B cell (primary cell): ENCODE measurements at regions not wholly inside any gene's neighbourhood (a gene's known extent, or its start where the extent isn't known, plus 50 kb on each side); places are given as distances from the start of the nearest gene placed in this dataset.

Experiments
- ATAC-seq: fragments of 200-7000 bp; cut with Tn5 transposase; one replicate; pipeline ENCODE4 v1.10.0; 2021; ENCODE audit warnings: low read depth, mild to moderate bottlenecking, moderate number of reproducible peaks, moderate library complexity
- CTCF ChIA-PET: fragments of 350-600 bp; sonication (Branson Sonifier 250); formaldehyde crosslinking; loops from one replicate; lab custom pipeline; 2021; ENCODE audit warnings: antibody characterized with exemption, inconsistent platforms; lab: Charles Lee
- POLR2A ChIA-PET: fragments of 350-600 bp; sonication (Branson Sonifier 250); formaldehyde crosslinking; loops from one replicate; lab custom pipeline; 2021; ENCODE audit warnings: antibody characterized with exemption; lab: Charles Lee
- DNase-seq: peaks from one replicate; pipeline ENCODE4 v3.0.0; 2013
- H2AFZ ChIP-seq: 2 replicates; pipeline ENCODE4 v1.6.1; 2012; ENCODE audit warnings: mild to moderate bottlenecking, low read depth, low read length; ENCODE audit not compliant: insufficient read depth, poor library complexity, severe bottlenecking
- H3K27ac ChIP-seq, 2 donors: 1 replicate in 1 of 2; 2 replicates in 1 of 2; pipeline ENCODE4 v1.5.1; 2012 to 2013; ENCODE audit warnings: low read length in 2 of 2, mild to moderate bottlenecking in 2 of 2, moderate library complexity in 1 of 2
- H3K27me3 ChIP-seq, 4 experiments: fragments of 200-600 bp in 1 of 4; sonication (generic) in 1 of 4; replicated peaks in 1 of 4; 1 replicate in 2 of 4; 2 replicates in 2 of 4; pipeline versions ENCODE4 v1.6.1 to v1.7.0; 2013 to 2016; ENCODE audit warnings: low read length in 3 of 4, mild to moderate bottlenecking in 2 of 4, mixed read lengths in 1 of 4, moderate library complexity in 1 of 4; ENCODE audit not compliant: insufficient read depth in 4 of 4, control insufficient read depth in 3 of 4; ENCODE audit errors: control extremely low read depth in 1 of 4
- H3K36me3 ChIP-seq, 2 experiments: replicated peaks in 1 of 2; 1 replicate in 1 of 2; 2 replicates in 1 of 2; pipeline versions ENCODE4 v1.6.1 to v1.7.1; 2013; ENCODE audit warnings: low read length in 1 of 2; ENCODE audit not compliant: insufficient read depth in 2 of 2, control insufficient read depth in 1 of 2; ENCODE audit errors: control extremely low read depth in 1 of 2, extremely low read depth in 1 of 2
- H3K4me1 ChIP-seq, 2 donors: fragments of 200-600 bp in 1 of 2; sonication (generic) in 1 of 2; 1 replicate in 1 of 2; 2 replicates in 1 of 2; pipeline versions ENCODE4 v1.5.1 to v1.6.1; 2013 to 2017; ENCODE audit warnings: low read length in 2 of 2; ENCODE audit not compliant: control insufficient read depth in 2 of 2, insufficient read depth in 2 of 2
- H3K4me2 ChIP-seq: replicated peaks from 2 replicates; pipeline ENCODE3; 2012; ENCODE audit warnings: mild to moderate bottlenecking, low read depth, low read length; ENCODE audit not compliant: poor library complexity, severe bottlenecking
- H3K4me3 ChIP-seq, 5 experiments: fragments of 200-600 bp in 1 of 5; sonication (generic) in 1 of 5; 1 replicate in 3 of 5; 2 replicates in 2 of 5; pipeline versions ENCODE4 v1.5.1 to v1.7.0; 2011 to 2016; ENCODE audit warnings: low read length in 4 of 5, mild to moderate bottlenecking in 4 of 5, low read depth in 2 of 5, control low read depth in 1 of 5, moderate library complexity in 1 of 5; ENCODE audit not compliant: insufficient read depth in 1 of 5; ENCODE audit errors: control extremely low read depth in 1 of 5, extremely low read depth in 1 of 5
- H3K79me2 ChIP-seq: fragments of 200-600 bp; sonication (generic); one replicate; pipeline ENCODE4 v1.6.0; 2016; ENCODE audit warnings: low read length; ENCODE audit not compliant: control insufficient read depth, insufficient read depth
- H3K9ac ChIP-seq: fragments of 200-600 bp; sonication (generic); 2 replicates; pipeline ENCODE4 v1.6.1; 2017; ENCODE audit warnings: mild to moderate bottlenecking, low read length, moderate library complexity
- H3K9me3 ChIP-seq, 3 donors: one replicate each; pipeline versions ENCODE4 v1.6.1 to v1.7.1; 2013; ENCODE audit warnings: low read length in 2 of 3; ENCODE audit not compliant: control insufficient read depth in 2 of 3, insufficient read depth in 1 of 3; ENCODE audit errors: control extremely low read depth in 1 of 3
- H4K20me1 ChIP-seq: 2 replicates; pipeline ENCODE4 v1.6.0; 2012; ENCODE audit warnings: mild to moderate bottlenecking, low read length; ENCODE audit not compliant: insufficient read depth, control insufficient read depth, poor library complexity, severe bottlenecking
- H3K27ac Mint-ChIP-seq: one replicate; pipeline ENCODE4 v1.8.0; 2021; ENCODE audit warnings: mixed read lengths
- H3K27me3 Mint-ChIP-seq: one replicate; pipeline ENCODE4 v1.8.0; 2021; ENCODE audit warnings: mixed read lengths
- H3K4me1 Mint-ChIP-seq: one replicate; pipeline ENCODE4 v1.8.0; 2021; ENCODE audit warnings: mixed read lengths
- H3K4me3 Mint-ChIP-seq: one replicate; pipeline ENCODE4 v1.8.0; 2021; ENCODE audit warnings: mixed read lengths
- H3K9me3 Mint-ChIP-seq: one replicate; pipeline ENCODE4 v1.8.0; 2022; ENCODE audit warnings: mixed read lengths; ENCODE audit not compliant: insufficient read depth
- CTCF ChIP-seq: fragments of 200-600 bp; IDR thresholded peaks from one replicate; pipeline ENCODE4 v1.8.0; 2022; ENCODE audit warnings: antibody characterized with exemption, mild to moderate bottlenecking
- EZH2 ChIP-seq: IDR thresholded peaks from 2 replicates; pipeline ENCODE4 v1.6.1; 2012; ENCODE audit warnings: borderline replicate concordance, low read depth, mild to moderate bottlenecking, moderate library complexity, low read length; ENCODE audit not compliant: insufficient read depth, poor library complexity, severe bottlenecking
- WGBS: methylation state at CpG from one replicate; pipeline ENCODE4 v1.1.5; 2013; ENCODE audit warnings: missing lambda C conversion rate; ENCODE audit not compliant: insufficient coverage; 5-methylcytosine and 5-hydroxymethylcytosine counted together
- intact Hi-C: fragments of 100-400 bp; cut with micrococcal nuclease; formaldehyde crosslinking; loops from one replicate; pipeline ENCODE4 v1.10.0; 2022

GRCh38 chr5:154618696-154619095 is 136.5 kb upstream of the LARP1 start:
- ChIA-PET POLR2A (no interaction called here), CTCF (interaction anchor here (0.6 kb wide), 1 partner anchor 84 kb away, joined by 3 read pairs; no protein-coding TSS in a partner anchor)
- no peak for ATAC-seq
- Histone ChIP-seq H3K4me2 (no peak overlapping the region), H3K27ac (no peak overlapping the region), H3K9me3 (no peaks in the 10 kb centered on the region), H3K4me3 (no peak overlapping the region), H3K4me1 (no peaks in the 10 kb centered on the region), H3K36me3 (no peaks in the 10 kb centered on the region), H2AFZ (no peak overlapping the region), H4K20me1 (no peaks in the 10 kb centered on the region), H3K27me3 (peaks cover 0 to 7% (median 0%) of the 10 kb centered on the region in 4 experiments), H3K9ac (no peak overlapping the region), H3K79me2 (no peaks in the 10 kb centered on the region)
- no peak for DNase-seq
- Mint-ChIP-seq H3K9me3 (no peaks in the 10 kb centered on the region), H3K4me3 (no peak overlapping the region), H3K27me3 (peaks cover 16% of the 10 kb centered on the region), H3K27ac (no peak overlapping the region), H3K4me1 (no peaks in the 10 kb centered on the region)
- TF ChIP-seq CTCF (no peak), EZH2 (no peak)
- intact Hi-C loops = no loop called here

GRCh38 chr5:154614595-154614994 is 136.6 kb upstream of the HAND1 start:
- H3K4me3 ChIP-seq = no peak overlapping the region
- H3K27me3 ChIP-seq = peaks cover 0 to 39% (median 16%) of the 10 kb centered on the region in 4 experiments
- H3K9me3 ChIP-seq = peaks cover 0 to 3% (median 0%) of the 10 kb centered on the region in 3 donors
- peaks cover 12 to 14% of the 10 kb centered on the region in 2 donors for H3K4me1 ChIP-seq
- H3K36me3 ChIP-seq = no peaks in the 10 kb centered on the region
- ATAC-seq = no peak
- intact Hi-C loops = no loop called here
- no peak for TF ChIP-seq EZH2
- no peak for TF ChIP-seq CTCF
- Mint-ChIP-seq H3K9me3 (no peaks in the 10 kb centered on the region), H3K27me3 (peaks cover 39% of the 10 kb centered on the region), H3K27ac (no peak overlapping the region), H3K4me1 (peaks cover 13% of the 10 kb centered on the region), H3K4me3 (no peak overlapping the region)
- H3K9ac ChIP-seq = no peak overlapping the region
- DNase-seq = no peak
- no CpG with 5 or more reads among the region's 2 CpGs for WGBS
- no peaks in the 10 kb centered on the region for H4K20me1 ChIP-seq
- H2AFZ ChIP-seq = no peak overlapping the region
- CTCF ChIA-PET = interaction anchor here (1.0 kb wide), 1 partner anchor 434 kb away, joined by 3 read pairs; no protein-coding TSS in a partner anchor
- H3K79me2 ChIP-seq = no peaks in the 10 kb centered on the region
- no peak overlapping the region for H3K4me2 ChIP-seq
- POLR2A ChIA-PET = no interaction called here
- no peak overlapping the region for H3K27ac ChIP-seq
